ENCODE measurements at regions not wholly inside any gene's neighbourhood (a gene's known extent, or its start where the extent isn't known, plus 50 kb on each side); places are given as distances from the start of the nearest gene placed in this dataset.

DNA sequence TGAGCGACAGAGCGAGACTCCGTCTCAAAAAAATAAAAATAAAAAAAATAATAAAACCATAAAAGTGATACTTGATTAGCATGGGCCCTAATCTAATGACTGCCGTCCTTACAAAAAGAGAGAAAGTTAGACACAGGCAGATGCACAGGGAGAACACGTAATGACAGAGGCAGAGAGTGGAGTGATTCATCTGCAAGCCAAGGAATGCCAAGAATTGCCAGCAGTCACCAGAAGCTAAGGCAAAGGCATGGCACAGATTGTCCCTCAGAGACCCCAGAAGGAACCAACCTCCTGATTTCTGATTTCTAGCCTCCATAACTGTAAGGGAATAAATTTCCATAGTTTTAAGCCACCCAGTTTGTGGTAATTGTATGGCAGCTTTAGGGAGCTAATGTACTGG lies 79.6 kb upstream of the FREM1 start:
- TF ChIP-seq, protein P1, sequence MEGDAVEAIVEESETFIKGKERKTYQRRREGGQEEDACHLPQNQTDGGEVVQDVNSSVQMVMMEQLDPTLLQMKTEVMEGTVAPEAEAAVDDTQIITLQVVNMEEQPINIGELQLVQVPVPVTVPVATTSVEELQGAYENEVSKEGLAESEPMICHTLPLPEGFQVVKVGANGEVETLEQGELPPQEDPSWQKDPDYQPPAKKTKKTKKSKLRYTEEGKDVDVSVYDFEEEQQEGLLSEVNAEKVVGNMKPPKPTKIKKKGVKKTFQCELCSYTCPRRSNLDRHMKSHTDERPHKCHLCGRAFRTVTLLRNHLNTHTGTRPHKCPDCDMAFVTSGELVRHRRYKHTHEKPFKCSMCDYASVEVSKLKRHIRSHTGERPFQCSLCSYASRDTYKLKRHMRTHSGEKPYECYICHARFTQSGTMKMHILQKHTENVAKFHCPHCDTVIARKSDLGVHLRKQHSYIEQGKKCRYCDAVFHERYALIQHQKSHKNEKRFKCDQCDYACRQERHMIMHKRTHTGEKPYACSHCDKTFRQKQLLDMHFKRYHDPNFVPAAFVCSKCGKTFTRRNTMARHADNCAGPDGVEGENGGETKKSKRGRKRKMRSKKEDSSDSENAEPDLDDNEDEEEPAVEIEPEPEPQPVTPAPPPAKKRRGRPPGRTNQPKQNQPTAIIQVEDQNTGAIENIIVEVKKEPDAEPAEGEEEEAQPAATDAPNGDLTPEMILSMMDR (IDR thresholded peaks at IDR 0.05), result no peak
- no peak for TF ChIP-seq POLR2AphosphoS5 (IDR thresholded peaks at IDR 0.05)
- no peak for TF ChIP-seq POLR2A (IDR thresholded peaks at IDR 0.05)
- no peak for TF ChIP-seq EP300 (IDR thresholded peaks at IDR 0.05; ENCODE audit: low read depth)
